AG04450 (cell line): ENCODE measurements at regions not wholly inside any gene's neighbourhood (a gene's known extent, or its start where the extent isn't known, plus 50 kb on each side); places are given as distances from the start of the nearest gene placed in this dataset.

Experiments used
- CTCF ChIA-PET: fragments of 300-600, 350-600 bp; formaldehyde crosslinking; extraction: SDS; loops from one replicate; lab custom pipeline; 2022; ENCODE audit warnings: antibody characterized with exemption, inconsistent platforms; lab: Charles Lee
- POLR2A ChIA-PET: fragments of 350-600 bp; formaldehyde crosslinking; extraction: SDS; loops from one replicate; lab custom pipeline; 2021; ENCODE audit warnings: antibody characterized with exemption, inconsistent platforms; lab: Yijun Ruan, JAX
- DNase-seq: peaks from one replicate; pipeline ENCODE4 v3.0.0-alpha.2; 2011; ENCODE audit warnings: low read depth, low spot score
- H3K27ac ChIP-seq: one replicate; pipeline ENCODE4 v1.5.1; 2012; ENCODE audit warnings: low read depth, low read length, control low read depth
- H3K27me3 ChIP-seq: one replicate; pipeline ENCODE4 v1.6.0; 2012; ENCODE audit warnings: low read length; ENCODE audit not compliant: control insufficient read depth, insufficient read depth
- H3K4me3 ChIP-seq: 2 replicates; pipeline ENCODE4 v1.5.1; 2011; ENCODE audit warnings: mild to moderate bottlenecking, low read depth, low read length, control low read depth
- H3K9me3 ChIP-seq: 2 replicates; pipeline ENCODE4 v1.5.1; 2012; ENCODE audit warnings: low read length; ENCODE audit not compliant: control insufficient read depth, insufficient read depth
- CTCF ChIP-seq: IDR thresholded peaks from 2 replicates; pipeline ENCODE4 v1.5.1; 2011; ENCODE audit warnings: low read depth, low read length, control low read depth, inconsistent platforms

- no peaks in the 10 kb centered on the region for H3K9me3 ChIP-seq
- TF ChIP-seq CTCF, result no peak
- DNase-seq, result no peak
- H3K4me3 ChIP-seq, result no peak overlapping the region
- H3K27me3 ChIP-seq, result no peaks in the 10 kb centered on the region
- CTCF ChIA-PET, result interaction anchor here (1.2 kb wide), 1 partner anchor 324 kb away, joined by 3 read pairs; no protein-coding TSS in a partner anchor
- POLR2A ChIA-PET, result no interaction called here
- H3K27ac ChIP-seq, result no peak overlapping the region
Measured at GRCh38 chr4:22115262-22115661, 166.7 kb upstream of the KCNIP4 start.

GRCh38 chr4:22103768-22104167 is 155.2 kb upstream of the KCNIP4 start:
- ChIA-PET POLR2A (no interaction called here), CTCF (no interaction called here)
- H3K27me3 ChIP-seq, result no peaks in the 10 kb centered on the region
- no peak overlapping the region for H3K27ac ChIP-seq
- H3K4me3 ChIP-seq, result no peak overlapping the region
- no peaks in the 10 kb centered on the region for H3K9me3 ChIP-seq
- TF ChIP-seq CTCF, result no peak
- DNase-seq, result no peak

- TF ChIP-seq CTCF, result no peak
- POLR2A ChIA-PET, result no interaction called here
- Histone ChIP-seq H3K4me3 (no peak overlapping the region), H3K9me3 (no peaks in the 10 kb centered on the region), H3K27me3 (no peaks in the 10 kb centered on the region), H3K27ac (no peak overlapping the region)
- no peak for DNase-seq
- CTCF ChIA-PET, result no interaction called here
Measured at GRCh38 chr4:22099896-22100295, 151.3 kb upstream of the KCNIP4 start.

- DNase-seq, result no peak
- ChIA-PET POLR2A (no interaction called here), CTCF (no interaction called here)
- H3K4me3 ChIP-seq, result no peak overlapping the region
- no peak for TF ChIP-seq CTCF
- no peaks in the 10 kb centered on the region for H3K27me3 ChIP-seq
- no peaks in the 10 kb centered on the region for H3K9me3 ChIP-seq
- H3K27ac ChIP-seq, result no peak overlapping the region
Measured at GRCh38 chr4:22097596-22097995, 149.0 kb upstream of the KCNIP4 start.

- no peak overlapping the region for H3K4me3 ChIP-seq
- no peak overlapping the region for H3K27ac ChIP-seq
- H3K9me3 ChIP-seq, result no peaks in the 10 kb centered on the region
- ChIA-PET POLR2A (no interaction called here), CTCF (no interaction called here)
- H3K27me3 ChIP-seq, result no peaks in the 10 kb centered on the region
- no peak for DNase-seq
- no peak for TF ChIP-seq CTCF
Measured at GRCh38 chr4:22094217-22094616, 145.6 kb upstream of the KCNIP4 start.
